GM21786 (cell line): ENCODE measurements at regions not wholly inside any gene's neighbourhood (a gene's known extent, or its start where the extent isn't known, plus 50 kb on each side); places are given as distances from the start of the nearest gene placed in this dataset.

ENCODE experiments used
- ATAC-seq: cut with Tn5 transposase; IDR thresholded peaks from one replicate; pipeline ENCODE4 v1.9.1; 2021; ENCODE audit not compliant: unreplicated experiment

GRCh38 chr2:235244255-235245220 is 249.3 kb upstream of the AGAP1 start:
- ATAC-seq, result no peak

DNA sequence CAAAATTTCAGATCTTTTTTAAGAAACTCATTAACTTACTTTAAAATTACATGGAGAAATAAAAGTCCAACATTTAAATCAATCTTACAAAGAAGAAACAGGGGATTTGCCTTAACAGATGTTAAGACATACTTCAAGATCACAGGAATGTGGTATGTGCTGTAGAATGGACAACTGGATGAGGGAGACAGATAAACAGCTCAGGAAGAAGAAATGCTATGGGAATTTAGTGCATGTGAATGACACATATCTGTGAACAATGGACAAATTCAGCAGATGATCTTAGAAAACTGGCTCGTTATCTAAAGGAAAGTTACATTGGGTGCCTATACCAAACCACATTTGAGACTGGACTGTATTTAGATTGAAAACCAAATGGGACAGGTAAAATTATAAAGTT is 246.8 kb upstream of the AGAP1 start:
- ATAC-seq, result no peak

- no peak for ATAC-seq
These were observed 238.2 kb upstream of the AGAP1 start for GRCh38 chr2:235255693-235256092.

DNA sequence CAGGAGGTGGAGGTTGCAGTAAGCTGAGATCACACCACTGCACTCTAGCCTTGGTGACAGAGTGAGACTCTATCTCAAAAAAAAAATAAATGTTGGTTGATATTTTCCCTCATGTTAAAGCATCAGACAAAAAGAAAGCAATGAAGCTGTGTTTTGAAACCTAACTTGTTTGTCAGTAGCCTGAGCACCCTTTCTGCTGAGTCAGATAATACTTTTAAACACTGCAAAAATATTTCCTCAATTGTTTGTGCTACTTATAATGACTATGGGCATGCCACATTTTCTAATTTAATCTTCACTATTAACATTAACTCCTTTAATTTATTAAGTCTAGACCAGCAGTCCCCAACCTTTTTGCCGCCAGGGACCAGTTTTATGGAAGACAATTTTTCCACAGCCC is 236.3 kb upstream of the AGAP1 start:
- no peak for ATAC-seq

- no peak for ATAC-seq
These were observed 231.1 kb upstream of the AGAP1 start for GRCh38 chr2:235262750-235263149.

DNA sequence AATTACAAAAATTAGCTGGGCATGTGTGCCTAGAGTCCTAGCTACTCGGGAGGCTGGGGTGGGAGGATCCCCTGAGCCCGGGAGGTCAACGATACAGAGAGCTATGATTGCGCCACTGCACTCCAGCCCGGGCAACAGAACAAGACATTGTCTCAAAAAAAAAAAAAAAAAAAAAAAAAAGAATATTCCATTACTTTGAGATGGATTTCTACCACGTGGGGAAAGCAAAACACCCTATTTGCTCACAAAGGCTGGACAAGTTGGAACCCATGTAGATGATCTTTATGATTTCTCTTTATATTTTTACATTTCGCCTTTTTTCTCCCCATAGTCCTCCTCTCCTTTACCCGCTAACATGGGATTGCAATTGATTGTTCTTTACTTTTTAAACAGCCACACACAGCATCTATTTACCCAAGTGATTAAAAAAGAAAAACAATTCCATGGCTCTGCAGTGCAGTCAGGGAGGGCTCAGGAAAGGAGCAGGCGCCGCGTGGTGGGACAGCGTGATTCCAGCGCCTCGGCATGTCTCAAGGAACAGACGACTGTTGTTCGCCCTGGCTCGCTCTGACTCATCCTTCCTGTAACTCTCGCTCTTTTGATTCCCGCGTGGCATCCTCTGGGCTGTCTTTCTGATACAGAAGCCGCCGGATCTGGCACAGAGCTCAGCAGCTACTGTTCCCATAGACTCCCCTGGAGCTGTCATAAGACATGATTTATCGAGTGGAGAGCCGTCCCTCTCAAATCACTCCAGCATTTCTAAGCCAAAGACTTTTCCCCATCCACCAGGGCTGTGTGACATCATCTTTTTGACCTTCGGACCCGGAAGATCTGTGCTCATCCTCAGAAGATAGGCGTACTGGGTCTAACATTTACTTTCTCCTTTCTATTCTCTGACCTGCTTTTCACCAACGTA is 230.4 kb upstream of the AGAP1 start:
- no peak for ATAC-seq

- ATAC-seq, result no peak
These were observed 229.7 kb upstream of the AGAP1 start for GRCh38 chr2:235264121-235264493.

DNA sequence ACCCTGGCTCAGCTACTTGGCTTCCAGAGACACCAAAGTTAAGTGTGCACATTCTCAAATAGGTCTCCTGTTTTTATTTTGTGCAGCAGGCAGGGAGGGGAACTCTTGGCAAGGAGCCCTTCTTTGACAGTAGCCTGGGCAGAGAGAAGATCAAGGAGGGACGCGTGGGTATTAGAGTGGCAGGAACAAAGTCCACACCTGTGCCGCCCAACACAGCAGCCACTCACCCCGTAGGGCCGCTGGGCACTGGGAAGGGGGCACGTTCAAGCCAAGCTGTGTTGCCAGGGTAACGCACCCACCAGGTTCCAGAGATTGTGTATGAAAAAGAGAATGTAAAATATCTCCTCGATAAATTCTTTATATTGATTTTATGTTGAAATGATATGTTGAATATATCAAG is 229.3 kb upstream of the AGAP1 start:
- ATAC-seq, result no peak

- ATAC-seq, result no peak
These were observed 228.4 kb upstream of the AGAP1 start for GRCh38 chr2:235265348-235265965.

DNA sequence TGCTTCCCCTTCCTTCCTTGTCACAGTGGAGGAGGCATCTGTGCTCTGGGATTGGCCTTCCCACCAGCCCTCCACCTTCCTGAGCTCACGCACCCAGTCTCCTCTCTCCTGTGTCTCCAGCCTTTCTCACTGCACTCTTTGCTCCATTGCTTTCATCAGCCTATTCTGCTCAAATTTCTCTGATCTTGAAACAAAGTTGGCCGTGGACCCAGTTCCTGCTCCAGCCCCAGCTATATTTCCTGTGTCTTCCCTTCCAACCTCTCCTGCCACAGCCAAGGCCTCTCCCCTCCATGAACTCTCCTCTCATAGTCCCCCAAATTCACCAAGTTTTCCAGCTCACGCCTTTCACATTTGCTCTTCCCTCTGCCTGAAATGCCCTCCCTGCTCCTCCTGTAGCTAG is 226.6 kb upstream of the AGAP1 start:
- ATAC-seq, result no peak

DNA sequence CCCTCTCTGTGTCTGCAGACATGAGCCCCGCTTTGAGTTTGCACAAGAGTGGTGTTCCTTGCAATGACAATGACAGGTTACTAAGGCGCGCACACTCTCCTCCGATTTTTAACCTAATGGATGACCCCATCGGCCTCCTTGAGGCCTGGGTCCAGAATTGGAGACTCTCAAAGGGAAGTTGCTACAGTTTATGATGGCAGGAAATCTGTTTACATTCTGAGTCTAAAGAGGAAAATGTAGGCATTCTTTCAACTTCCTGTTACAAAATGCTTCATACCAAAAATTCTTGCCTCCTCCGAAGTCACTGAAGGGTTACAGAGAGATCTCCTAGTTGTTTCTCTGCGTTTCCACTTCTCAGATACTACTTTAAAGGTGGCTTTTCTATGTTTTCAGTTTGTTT is 225.3 kb upstream of the AGAP1 start:
- no peak for ATAC-seq

DNA sequence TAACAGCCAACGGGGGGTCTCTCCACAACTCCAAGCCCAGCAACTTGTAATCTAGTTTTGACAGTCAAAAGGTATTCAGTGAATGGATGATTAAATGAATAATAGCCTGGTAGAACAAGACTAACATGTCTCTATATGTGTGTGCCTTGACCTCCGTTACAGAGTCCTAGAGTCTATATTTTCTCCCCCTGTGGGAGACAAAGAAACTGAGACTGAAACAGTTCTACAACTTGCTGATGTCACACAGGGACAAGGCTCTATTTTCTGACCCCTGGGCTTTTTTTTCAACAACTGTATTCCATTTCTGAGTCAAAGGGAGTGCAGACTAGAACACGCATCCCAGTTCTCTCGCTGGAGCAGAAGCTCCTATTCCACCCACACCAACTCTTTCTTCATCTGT is 223.6 kb upstream of the AGAP1 start:
- ATAC-seq, result no peak

DNA sequence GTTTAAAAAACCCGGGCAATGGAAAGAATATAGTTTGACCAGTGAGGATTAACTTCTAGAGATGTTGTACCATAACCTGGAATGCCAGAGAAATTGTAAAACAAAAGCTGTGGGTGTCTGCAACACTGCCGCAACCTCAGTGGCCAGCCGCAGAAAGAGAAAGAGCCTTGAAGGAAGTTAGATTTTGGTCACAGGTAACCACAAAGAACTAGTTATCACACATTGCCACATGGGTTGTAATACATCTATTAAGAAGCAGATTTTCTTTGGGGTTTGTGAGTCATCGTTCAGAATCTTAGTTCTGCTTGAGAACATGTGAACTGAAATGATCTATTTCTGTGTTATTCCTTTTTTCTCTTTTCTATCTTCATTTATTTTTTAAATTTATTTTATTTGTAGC is 222.9 kb upstream of the AGAP1 start:
- peak; percentile 83 for ATAC-seq

DNA sequence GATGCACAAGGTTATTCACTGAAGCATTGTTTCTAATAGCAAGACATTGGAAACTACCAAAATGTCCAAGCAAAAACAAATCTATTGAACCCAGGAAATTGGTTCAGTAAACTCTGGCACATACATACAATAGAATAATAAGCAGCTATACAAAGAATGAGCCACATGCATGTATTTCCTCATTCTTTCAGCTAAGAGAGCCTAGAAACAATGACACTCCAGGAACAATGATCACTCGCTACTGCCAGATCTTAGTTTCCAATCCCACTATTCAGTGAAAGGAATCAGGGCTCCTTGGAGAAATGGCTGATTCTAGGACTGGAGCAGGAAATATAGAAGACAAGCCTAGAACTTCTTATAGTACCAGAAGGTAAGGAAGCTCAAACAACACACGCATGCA is 221.9 kb upstream of the AGAP1 start:
- no peak for ATAC-seq

DNA sequence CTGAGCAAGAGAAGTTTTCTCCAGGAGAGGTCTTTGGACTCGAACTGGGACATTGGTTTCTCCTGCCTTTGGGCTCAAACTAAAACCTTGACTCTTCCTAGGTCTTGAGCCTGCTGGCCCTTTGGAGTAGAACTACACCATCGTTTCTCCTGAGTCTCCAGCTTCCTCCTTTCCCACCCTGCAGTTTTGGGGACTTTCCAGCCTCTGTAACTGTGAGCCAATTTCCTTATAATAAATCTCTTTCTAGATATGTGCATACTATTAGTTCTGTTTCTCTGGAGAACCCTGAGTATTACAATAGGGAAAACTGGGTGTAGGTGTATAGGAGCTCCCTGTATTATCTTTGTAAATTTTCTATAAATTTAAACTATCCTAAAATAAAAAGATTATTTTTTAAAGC is 219.8 kb upstream of the AGAP1 start:
- no peak for ATAC-seq

GRCh38 chr2:235277485-235277884 is 216.4 kb upstream of the AGAP1 start:
- ATAC-seq, result no peak

DNA sequence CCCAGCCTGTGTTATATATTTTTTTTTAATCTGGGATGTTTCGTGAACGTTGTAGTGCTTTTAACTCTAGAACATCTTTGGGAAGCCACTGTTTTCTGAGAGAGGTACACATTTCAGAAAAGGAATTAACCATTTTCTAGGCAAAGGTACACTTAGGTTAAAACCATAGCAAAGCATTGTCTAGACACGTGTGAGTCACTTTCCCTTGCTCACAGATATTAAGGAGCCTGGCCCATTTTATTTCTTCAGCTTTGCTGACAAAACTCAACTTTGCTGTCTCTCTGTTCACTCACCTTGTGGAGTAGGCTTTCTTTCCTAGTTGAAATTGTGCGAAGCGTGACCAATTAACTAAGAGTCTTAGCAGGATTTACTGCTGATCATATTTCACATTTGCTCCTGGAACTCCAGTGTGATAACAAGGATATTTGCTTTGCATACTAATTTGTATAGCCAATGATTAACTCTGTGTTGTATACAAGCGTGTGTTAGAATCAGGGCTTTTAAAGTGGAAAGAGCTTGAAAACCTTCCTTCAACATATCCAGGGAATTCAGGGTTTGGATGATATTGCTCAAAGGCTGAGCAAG is 215.0 kb upstream of the AGAP1 start:
- no peak for ATAC-seq

- ATAC-seq, result no peak
These were observed 213.9 kb upstream of the AGAP1 start for GRCh38 chr2:235279965-235280364.

DNA sequence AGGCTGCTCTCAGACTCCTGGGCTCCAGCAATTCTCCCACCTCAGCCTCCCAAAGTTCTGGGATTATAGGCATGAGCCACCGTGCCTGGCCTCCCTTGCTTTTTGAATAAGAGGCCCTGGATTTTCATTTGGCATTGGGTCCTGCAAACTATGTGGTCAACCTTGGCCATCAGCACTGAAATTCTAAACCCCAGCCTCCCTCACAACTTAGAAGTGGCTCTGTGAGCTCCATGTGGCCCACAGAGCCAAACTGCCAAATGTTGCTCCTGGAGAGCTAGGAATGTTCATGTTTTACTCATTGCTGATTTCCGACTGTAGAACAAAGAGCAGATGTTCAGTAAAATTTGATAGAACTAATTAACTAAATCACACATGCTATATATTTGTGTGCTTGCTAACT is 210.6 kb upstream of the AGAP1 start:
- no peak for ATAC-seq

- ATAC-seq, result no peak
These were observed 207.0 kb upstream of the AGAP1 start for GRCh38 chr2:235286622-235287374.

DNA sequence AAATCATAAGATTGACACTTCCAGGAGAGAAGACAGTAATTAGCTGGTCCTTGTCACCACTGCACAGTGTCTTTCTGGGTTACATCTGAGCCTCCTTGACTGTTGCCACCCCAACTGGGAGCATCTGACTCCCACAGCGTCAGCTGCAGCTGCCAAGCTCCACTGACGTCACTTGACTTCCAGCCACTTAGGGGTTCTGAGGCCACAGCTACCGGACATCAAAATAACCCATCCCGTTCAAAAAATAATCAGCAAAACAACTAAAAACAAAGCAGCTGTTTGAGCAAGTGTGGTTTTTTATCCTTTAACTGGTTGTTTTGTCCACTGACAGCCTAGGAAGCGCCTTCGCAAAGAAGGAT is 206.5 kb upstream of the AGAP1 start:
- no peak for ATAC-seq
